Calu3 (cell line): ENCODE measurements at regions not wholly inside any gene's neighbourhood (a gene's known extent, or its start where the extent isn't known, plus 50 kb on each side); places are given as distances from the start of the nearest gene placed in this dataset.

Source experiments
- BruUV-seq: library from RNA; stranded (reverse); fragments of 400-500 nt; replicated peaks from 2 replicates; lab custom pipeline; 2021; lab: Mats Ljungman, UMichigan
- CTCF ChIA-PET: fragments of 300-600 bp; sonication (Branson Sonifier 250); formaldehyde crosslinking; loops from one replicate; lab custom pipeline; 2022; ENCODE audit warnings: antibody characterized with exemption; lab: Charles Lee
- DNase-seq: peaks from one replicate; pipeline ENCODE4 v3.0.0; 2022
- H3K27ac Mint-ChIP-seq: one replicate; pipeline ENCODE4 v1.8.0; 2022; ENCODE audit warnings: mixed read lengths; ENCODE audit not compliant: unreplicated experiment
- H3K27me3 Mint-ChIP-seq: one replicate; pipeline ENCODE4 v1.8.0; 2022; ENCODE audit warnings: mixed read lengths; ENCODE audit not compliant: unreplicated experiment
- H3K36me3 Mint-ChIP-seq: one replicate; pipeline ENCODE4 v1.8.0; 2022; ENCODE audit warnings: mild to moderate bottlenecking, moderate library complexity, mixed read lengths; ENCODE audit not compliant: insufficient read depth, unreplicated experiment
- H3K4me1 Mint-ChIP-seq: one replicate; pipeline ENCODE4 v1.8.0; 2022; ENCODE audit warnings: mild to moderate bottlenecking, low read depth, mixed read lengths; ENCODE audit not compliant: unreplicated experiment
- H3K4me3 Mint-ChIP-seq: one replicate; pipeline ENCODE4 v1.8.0; 2022; ENCODE audit warnings: mild to moderate bottlenecking, low read depth, moderate library complexity, mixed read lengths; ENCODE audit not compliant: unreplicated experiment
- H3K9me3 Mint-ChIP-seq: one replicate; pipeline ENCODE4 v1.8.0; 2022; ENCODE audit warnings: low read depth, mixed read lengths; ENCODE audit not compliant: unreplicated experiment
- CTCF ChIP-seq: fragments of 200-600 bp; IDR thresholded peaks from one replicate; pipeline ENCODE4 v1.8.0; 2022; ENCODE audit warnings: antibody characterized with exemption; ENCODE audit not compliant: unreplicated experiment
- intact Hi-C: fragments of 100-400 bp; cut with micrococcal nuclease; formaldehyde crosslinking; loops from one replicate; pipeline ENCODE4 v1.10.0; 2022; ENCODE audit not compliant: unreplicated experiment

GRCh38 chr2:5412001-5412400, 280.2 kb upstream of the SOX11 start:
- BruUV-seq: no TSS peak
- TF ChIP-seq CTCF: no peak
- no peak overlapping the region for H3K4me3 Mint-ChIP-seq
- intact Hi-C loops: no loop called here
- no peaks in the 10 kb centered on the region for H3K4me1 Mint-ChIP-seq
- no peaks in the 10 kb centered on the region for H3K36me3 Mint-ChIP-seq
- CTCF ChIA-PET: no interaction called here
- peaks cover 6% of the 10 kb centered on the region for H3K9me3 Mint-ChIP-seq
- H3K27ac Mint-ChIP-seq: no peak overlapping the region
- DNase-seq: no peak
- no peaks in the 10 kb centered on the region for H3K27me3 Mint-ChIP-seq

GRCh38 chr2:5433855-5434254, 258.3 kb upstream of the SOX11 start:
- no peak for TF ChIP-seq CTCF
- BruUV-seq: no TSS peak
- CTCF ChIA-PET: no interaction called here
- Mint-ChIP-seq H3K9me3 (peaks cover 15% of the 10 kb centered on the region), H3K36me3 (no peaks in the 10 kb centered on the region), H3K27ac (no peak overlapping the region), H3K27me3 (no peaks in the 10 kb centered on the region), H3K4me1 (no peaks in the 10 kb centered on the region), H3K4me3 (no peak overlapping the region)
- intact Hi-C loops: no loop called here
- no peak for DNase-seq

- no peak for TF ChIP-seq CTCF
- H3K4me3 Mint-ChIP-seq: no peak overlapping the region
- peaks cover 13% of the 10 kb centered on the region for H3K9me3 Mint-ChIP-seq
- no peaks in the 10 kb centered on the region for H3K4me1 Mint-ChIP-seq
- CTCF ChIA-PET: no interaction called here
- H3K36me3 Mint-ChIP-seq: no peaks in the 10 kb centered on the region
- BruUV-seq: no TSS peak
- no peak for DNase-seq
- no peak overlapping the region for H3K27ac Mint-ChIP-seq
- no peaks in the 10 kb centered on the region for H3K27me3 Mint-ChIP-seq
- intact Hi-C loops: no loop called here
Observed at GRCh38 chr2:5437375-5437774, 254.8 kb upstream of the SOX11 start.

GRCh38 chr2:5440174-5440573, 252.0 kb upstream of the SOX11 start:
- intact Hi-C loops: no loop called here
- Mint-ChIP-seq H3K27ac (no peak overlapping the region), H3K36me3 (no peaks in the 10 kb centered on the region), H3K4me1 (no peaks in the 10 kb centered on the region), H3K27me3 (no peaks in the 10 kb centered on the region), H3K4me3 (no peak overlapping the region), H3K9me3 (peaks cover 22% of the 10 kb centered on the region)
- BruUV-seq: no TSS peak
- CTCF ChIA-PET: no interaction called here
- no peak for TF ChIP-seq CTCF
- no peak for DNase-seq

GRCh38 chr2:5442736-5443135, 249.4 kb upstream of the SOX11 start:
- Mint-ChIP-seq H3K9me3 (peaks cover 21% of the 10 kb centered on the region), H3K36me3 (no peaks in the 10 kb centered on the region), H3K27me3 (no peaks in the 10 kb centered on the region), H3K27ac (no peak overlapping the region), H3K4me3 (no peak overlapping the region), H3K4me1 (no peaks in the 10 kb centered on the region)
- CTCF ChIA-PET: no interaction called here
- BruUV-seq: no TSS peak
- no peak for DNase-seq
- intact Hi-C loops: no loop called here
- TF ChIP-seq CTCF: no peak
